Parathyroid adenoma (tissue), 2 donors: ENCODE measurements at regions not wholly inside any gene's neighbourhood (a gene's known extent, or its start where the extent isn't known, plus 50 kb on each side); places are given as distances from the start of the nearest gene placed in this dataset.

Experiments
- H2AFZ ChIP-seq: fragments of 300-600 bp; sonication (generic); one replicate; pipeline ENCODE4 v1.7.0; 2017; ENCODE audit warnings: antibody characterized with exemption, mild to moderate bottlenecking
- H3K27ac ChIP-seq: fragments of 300-600 bp; sonication (generic); one replicate; pipeline ENCODE4 v1.7.0; 2017
- H3K27me3 ChIP-seq: fragments of 300-600 bp; sonication (generic); one replicate; pipeline ENCODE4 v1.7.0; 2017; ENCODE audit warnings: low read length; ENCODE audit not compliant: control insufficient read depth, insufficient read depth
- H3K36me3 ChIP-seq: fragments of 300-600 bp; sonication (generic); one replicate; pipeline ENCODE4 v1.7.0; 2017; ENCODE audit warnings: low read length; ENCODE audit not compliant: control insufficient read depth, insufficient read depth
- H3K4me1 ChIP-seq: fragments of 300-600 bp; sonication (generic); one replicate; pipeline ENCODE4 v1.7.0; 2017; ENCODE audit warnings: control low read depth
- H3K4me2 ChIP-seq: fragments of 300-600 bp; sonication (generic); one replicate; pipeline ENCODE4 v1.7.0; 2017; ENCODE audit warnings: low read length
- H3K4me3 ChIP-seq: fragments of 300-600 bp; sonication (generic); one replicate; pipeline ENCODE4 v1.7.0; 2017; ENCODE audit warnings: low read depth, low read length
- H3K79me2 ChIP-seq: fragments of 300-600 bp; sonication (generic); one replicate; pipeline ENCODE4 v1.7.0; 2017; ENCODE audit warnings: control low read depth
- H3K9ac ChIP-seq: fragments of 300-600 bp; sonication (generic); one replicate; pipeline ENCODE4 v1.7.0; 2017; ENCODE audit warnings: mild to moderate bottlenecking
- H3K9me3 ChIP-seq: fragments of 300-600 bp; sonication (generic); one replicate; pipeline ENCODE4 v1.7.0; 2017; ENCODE audit warnings: low read length; ENCODE audit not compliant: control insufficient read depth
- TF ChIP-seq, protein P1 (sequence below): fragments of 300-600 bp; sonication (generic); IDR thresholded peaks from one replicate; pipeline ENCODE4 v1.7.0; 2017; ENCODE audit warnings: antibody characterized with exemption, mild to moderate bottlenecking
- donor health status: primary hyperparathyroidism.

DNA sequence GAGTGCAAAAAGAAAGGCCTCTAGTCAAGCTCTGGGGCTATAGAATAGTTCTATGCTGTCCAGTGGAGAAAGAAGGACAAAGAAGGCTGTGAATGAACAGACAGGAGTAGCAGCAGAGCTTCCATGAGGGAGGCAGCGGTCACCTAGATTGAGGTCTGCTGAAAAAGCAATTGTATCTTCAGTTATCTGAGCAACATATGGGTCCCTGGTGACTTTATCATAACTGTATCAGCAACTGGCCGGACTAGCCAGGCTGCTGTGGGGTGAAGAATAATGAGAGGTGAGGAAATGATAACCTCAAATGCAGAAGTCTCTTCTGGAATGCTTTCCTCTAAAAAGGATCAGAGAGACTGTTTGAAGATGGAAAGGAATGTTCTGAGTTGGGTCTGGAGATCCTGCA is 971.3 kb upstream of the TMEM132C start:
- H3K36me3 ChIP-seq = no peaks in the 10 kb centered on the region
- H3K9me3 ChIP-seq = no peaks in the 10 kb centered on the region
- no peak overlapping the region for H3K4me2 ChIP-seq
- no peaks in the 10 kb centered on the region for H3K79me2 ChIP-seq
- no peak overlapping the region for H3K4me3 ChIP-seq
- no peaks in the 10 kb centered on the region for H3K4me1 ChIP-seq
- H3K27ac ChIP-seq = no peak overlapping the region
- H3K9ac ChIP-seq = no peak overlapping the region
- no peaks in the 10 kb centered on the region for H3K27me3 ChIP-seq
- no peak overlapping the region for H2AFZ ChIP-seq
- TF ChIP-seq, protein P1, sequence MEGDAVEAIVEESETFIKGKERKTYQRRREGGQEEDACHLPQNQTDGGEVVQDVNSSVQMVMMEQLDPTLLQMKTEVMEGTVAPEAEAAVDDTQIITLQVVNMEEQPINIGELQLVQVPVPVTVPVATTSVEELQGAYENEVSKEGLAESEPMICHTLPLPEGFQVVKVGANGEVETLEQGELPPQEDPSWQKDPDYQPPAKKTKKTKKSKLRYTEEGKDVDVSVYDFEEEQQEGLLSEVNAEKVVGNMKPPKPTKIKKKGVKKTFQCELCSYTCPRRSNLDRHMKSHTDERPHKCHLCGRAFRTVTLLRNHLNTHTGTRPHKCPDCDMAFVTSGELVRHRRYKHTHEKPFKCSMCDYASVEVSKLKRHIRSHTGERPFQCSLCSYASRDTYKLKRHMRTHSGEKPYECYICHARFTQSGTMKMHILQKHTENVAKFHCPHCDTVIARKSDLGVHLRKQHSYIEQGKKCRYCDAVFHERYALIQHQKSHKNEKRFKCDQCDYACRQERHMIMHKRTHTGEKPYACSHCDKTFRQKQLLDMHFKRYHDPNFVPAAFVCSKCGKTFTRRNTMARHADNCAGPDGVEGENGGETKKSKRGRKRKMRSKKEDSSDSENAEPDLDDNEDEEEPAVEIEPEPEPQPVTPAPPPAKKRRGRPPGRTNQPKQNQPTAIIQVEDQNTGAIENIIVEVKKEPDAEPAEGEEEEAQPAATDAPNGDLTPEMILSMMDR = no peak

DNA sequence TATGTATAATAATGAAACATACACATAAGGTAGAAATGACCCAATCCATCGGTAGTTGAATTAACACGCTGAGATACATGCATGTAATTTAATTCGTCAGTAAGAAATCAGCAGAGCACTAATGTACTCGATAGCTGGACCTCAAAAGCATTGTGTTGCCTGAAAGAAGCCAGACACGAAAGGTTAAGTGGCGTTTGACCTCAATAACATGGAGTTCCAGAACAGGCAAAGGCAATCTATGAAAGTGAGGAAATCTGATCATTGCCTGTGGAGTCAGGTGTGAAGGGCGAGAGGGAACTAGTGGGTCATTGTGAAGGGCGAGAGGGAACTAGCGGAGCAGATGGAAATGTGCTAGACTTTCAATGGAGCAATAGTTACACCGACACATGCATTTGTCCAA is 970.4 kb upstream of the TMEM132C start:
- Histone ChIP-seq H3K27me3 (no peaks in the 10 kb centered on the region), H3K4me3 (no peak overlapping the region), H3K4me1 (no peaks in the 10 kb centered on the region), H2AFZ (no peak overlapping the region), H3K79me2 (no peaks in the 10 kb centered on the region), H3K9me3 (no peaks in the 10 kb centered on the region), H3K9ac (no peak overlapping the region), H3K27ac (no peak overlapping the region), H3K36me3 (no peaks in the 10 kb centered on the region), H3K4me2 (no peak overlapping the region)
- TF ChIP-seq, protein P1 = no peak

DNA sequence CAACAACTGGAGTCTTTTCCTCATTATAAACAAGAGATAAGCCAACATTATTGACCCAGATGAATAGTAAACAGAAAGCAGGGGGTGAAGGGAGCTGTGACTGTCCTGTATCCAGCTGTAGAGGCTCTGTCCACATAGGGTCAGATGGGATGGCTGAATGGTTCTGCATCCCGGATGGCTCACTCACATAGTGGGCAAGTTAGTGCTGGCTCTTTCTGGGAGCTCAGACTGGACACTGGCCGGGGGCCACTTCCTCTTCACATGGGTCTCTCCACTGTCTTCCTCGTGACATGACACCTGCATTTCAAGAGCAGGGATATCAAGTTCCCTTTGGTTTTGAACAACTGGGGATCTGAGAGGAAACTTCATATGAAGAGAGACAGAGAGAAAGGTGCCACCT is 969.6 kb upstream of the TMEM132C start:
- H3K36me3 ChIP-seq = no peaks in the 10 kb centered on the region
- no peak overlapping the region for H3K27ac ChIP-seq
- H3K9ac ChIP-seq = no peak overlapping the region
- H3K4me1 ChIP-seq = no peaks in the 10 kb centered on the region
- TF ChIP-seq, protein P1 = no peak
- H3K4me2 ChIP-seq = no peak overlapping the region
- no peak overlapping the region for H3K4me3 ChIP-seq
- H3K79me2 ChIP-seq = no peaks in the 10 kb centered on the region
- no peak overlapping the region for H2AFZ ChIP-seq
- no peaks in the 10 kb centered on the region for H3K9me3 ChIP-seq
- H3K27me3 ChIP-seq = no peaks in the 10 kb centered on the region

DNA sequence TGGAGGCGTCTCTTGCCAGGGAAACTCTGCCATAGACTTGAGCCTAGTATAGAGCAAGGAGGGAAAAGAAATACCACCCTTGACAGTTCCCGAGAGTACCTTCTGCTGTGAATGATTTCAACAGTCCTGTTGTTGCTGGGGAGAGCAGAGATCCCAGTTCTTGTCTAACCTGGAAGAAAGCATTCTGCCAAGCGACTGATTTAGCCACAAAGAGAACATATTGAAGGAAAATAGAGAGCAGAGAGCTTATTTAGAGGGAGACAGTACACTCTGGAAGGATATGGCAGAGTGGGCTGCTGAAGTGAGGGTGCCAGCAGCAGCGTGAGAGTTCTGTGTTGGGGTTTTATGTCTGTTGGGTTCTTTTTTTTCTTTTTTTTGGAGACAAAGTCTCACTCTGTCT is 966.9 kb upstream of the TMEM132C start:
- Histone ChIP-seq H3K79me2 (no peaks in the 10 kb centered on the region), H3K36me3 (no peaks in the 10 kb centered on the region), H3K27ac (no peak overlapping the region), H3K9me3 (no peaks in the 10 kb centered on the region), H3K4me3 (no peak overlapping the region), H2AFZ (no peak overlapping the region), H3K4me2 (no peak overlapping the region), H3K27me3 (no peaks in the 10 kb centered on the region), H3K4me1 (no peaks in the 10 kb centered on the region), H3K9ac (no peak overlapping the region)
- TF ChIP-seq, protein P1 = no peak

DNA sequence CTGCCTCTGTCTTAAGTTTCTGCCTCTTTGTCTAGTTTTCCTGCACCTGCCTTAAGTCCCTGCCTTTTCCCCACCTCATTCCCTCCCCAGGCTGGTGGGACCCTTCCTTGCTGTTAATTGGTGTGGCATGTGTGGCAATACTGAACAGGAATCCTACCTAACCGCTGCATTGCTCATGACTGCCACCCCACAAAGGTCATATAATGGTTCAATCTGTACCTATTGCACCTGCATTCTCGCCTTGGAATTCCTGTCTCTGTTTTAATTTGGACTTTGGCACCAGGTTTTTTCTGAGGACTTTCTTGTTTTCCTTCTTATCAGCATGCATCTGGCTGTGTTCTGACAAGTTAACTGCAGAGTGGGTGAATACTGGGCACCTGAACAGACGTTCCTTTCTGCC is 966.2 kb upstream of the TMEM132C start:
- H3K9ac ChIP-seq = no peak overlapping the region
- H3K36me3 ChIP-seq = no peaks in the 10 kb centered on the region
- no peak overlapping the region for H3K27ac ChIP-seq
- H3K27me3 ChIP-seq = no peaks in the 10 kb centered on the region
- TF ChIP-seq, protein P1 = no peak
- H3K4me2 ChIP-seq = no peak overlapping the region
- no peak overlapping the region for H2AFZ ChIP-seq
- no peaks in the 10 kb centered on the region for H3K79me2 ChIP-seq
- H3K4me3 ChIP-seq = no peak overlapping the region
- no peaks in the 10 kb centered on the region for H3K9me3 ChIP-seq
- no peaks in the 10 kb centered on the region for H3K4me1 ChIP-seq
